ENCODE measurements at regions not wholly inside any gene's neighbourhood (a gene's known extent, or its start where the extent isn't known, plus 50 kb on each side); places are given as distances from the start of the nearest gene placed in this dataset.

DNA sequence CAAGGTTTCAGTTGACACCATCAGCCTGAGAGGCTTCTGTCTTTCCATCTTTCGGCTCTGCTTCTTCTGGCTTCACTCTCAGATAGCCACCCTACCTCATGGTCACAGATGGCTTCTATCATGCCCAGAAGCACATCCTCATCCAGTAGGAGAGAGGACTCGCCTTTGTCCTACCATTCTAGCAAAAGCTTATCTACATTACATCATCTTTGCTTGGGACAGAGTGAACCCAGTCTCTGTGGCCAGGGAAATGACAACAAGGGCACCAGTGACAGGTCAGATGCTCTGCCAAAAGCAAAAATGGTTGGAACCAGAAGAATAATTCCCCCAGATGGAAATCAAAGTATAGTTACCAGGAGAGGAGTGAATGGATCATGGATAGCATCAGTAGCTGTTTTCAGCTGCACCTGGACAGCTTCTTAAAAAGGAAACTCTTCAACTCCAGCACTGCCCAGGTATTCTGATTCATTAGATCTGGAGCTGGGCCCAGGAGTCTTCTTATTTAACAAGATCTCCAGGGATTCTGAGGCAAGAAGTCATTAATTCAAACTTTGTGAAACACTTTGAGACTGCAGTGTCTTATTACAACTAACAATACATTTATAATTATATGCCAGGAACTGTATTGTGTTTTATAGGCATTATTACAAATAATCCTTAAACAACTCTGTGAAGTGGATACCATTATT is 257.7 kb upstream of the UBE2E3 start:
- TF ChIP-seq, protein P1, sequence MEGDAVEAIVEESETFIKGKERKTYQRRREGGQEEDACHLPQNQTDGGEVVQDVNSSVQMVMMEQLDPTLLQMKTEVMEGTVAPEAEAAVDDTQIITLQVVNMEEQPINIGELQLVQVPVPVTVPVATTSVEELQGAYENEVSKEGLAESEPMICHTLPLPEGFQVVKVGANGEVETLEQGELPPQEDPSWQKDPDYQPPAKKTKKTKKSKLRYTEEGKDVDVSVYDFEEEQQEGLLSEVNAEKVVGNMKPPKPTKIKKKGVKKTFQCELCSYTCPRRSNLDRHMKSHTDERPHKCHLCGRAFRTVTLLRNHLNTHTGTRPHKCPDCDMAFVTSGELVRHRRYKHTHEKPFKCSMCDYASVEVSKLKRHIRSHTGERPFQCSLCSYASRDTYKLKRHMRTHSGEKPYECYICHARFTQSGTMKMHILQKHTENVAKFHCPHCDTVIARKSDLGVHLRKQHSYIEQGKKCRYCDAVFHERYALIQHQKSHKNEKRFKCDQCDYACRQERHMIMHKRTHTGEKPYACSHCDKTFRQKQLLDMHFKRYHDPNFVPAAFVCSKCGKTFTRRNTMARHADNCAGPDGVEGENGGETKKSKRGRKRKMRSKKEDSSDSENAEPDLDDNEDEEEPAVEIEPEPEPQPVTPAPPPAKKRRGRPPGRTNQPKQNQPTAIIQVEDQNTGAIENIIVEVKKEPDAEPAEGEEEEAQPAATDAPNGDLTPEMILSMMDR (IDR thresholded peaks at IDR 0.05), result no peak
- no peak for TF ChIP-seq POLR2A (IDR thresholded peaks at IDR 0.05)
- intact Hi-C loops (cut with DNase I; ENCODE audit: low total_unique reads), result no loop called here
- H3K36me3 ChIP-seq (ENCODE audit: low read depth, missing control alignments), result no peaks in the 10 kb centered on the region
- H3K4me3 ChIP-seq, result no peak overlapping the region
- no peak overlapping the region for H3K27ac ChIP-seq
- H3K4me1 ChIP-seq, result no peaks in the 10 kb centered on the region
- no peaks in the 10 kb centered on the region for H3K27me3 ChIP-seq
- no peak for DNase-seq
- 61 to 88% methylated on average over 2 of the region's 2 CpGs for WGBS, 2 donors
- H3K9me3 ChIP-seq, result no peaks in the 10 kb centered on the region

DNA sequence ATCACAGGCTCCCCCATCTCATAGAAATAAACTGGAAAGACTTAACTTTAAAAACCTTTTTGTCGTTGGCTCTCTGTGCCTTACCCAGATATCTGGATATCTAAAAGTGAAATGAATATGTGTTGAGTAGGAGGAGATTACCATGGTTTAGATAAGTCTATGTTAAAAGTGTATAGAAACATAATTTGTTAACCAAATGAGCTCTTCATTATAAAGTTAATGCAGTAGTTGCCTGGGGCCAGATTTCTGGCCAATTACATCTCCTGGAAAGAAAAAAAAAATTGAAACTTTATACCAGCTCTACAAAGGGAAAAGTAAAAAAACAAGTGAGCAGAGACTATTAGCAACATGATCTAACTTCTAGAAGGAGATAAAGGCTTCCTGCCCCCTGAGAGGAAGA is 259.6 kb upstream of the UBE2E3 start:
- no peak for DNase-seq
- Histone ChIP-seq H3K27me3 (no peaks in the 10 kb centered on the region), H3K4me3 (no peak overlapping the region), H3K9me3 (no peaks in the 10 kb centered on the region), H3K36me3 (ENCODE audit: low read depth, missing control alignments) (no peaks in the 10 kb centered on the region), H3K27ac (no peak overlapping the region), H3K4me1 (no peaks in the 10 kb centered on the region)
- WGBS, 2 donors, result 71 to 83% methylated on average over 1 of the region's 1 CpG
- TF ChIP-seq POLR2A (IDR thresholded peaks at IDR 0.05), result no peak
- TF ChIP-seq, protein P1 (IDR thresholded peaks at IDR 0.05), result no peak
- intact Hi-C loops (cut with DNase I; ENCODE audit: low total_unique reads), result no loop called here

GRCh38 chr2:180717588-180717987 is 262.8 kb upstream of the UBE2E3 start:
- Histone ChIP-seq H3K27me3 (no peaks in the 10 kb centered on the region), H3K9me3 (no peaks in the 10 kb centered on the region), H3K27ac (no peak overlapping the region), H3K4me1 (no peaks in the 10 kb centered on the region), H3K4me3 (no peak overlapping the region), H3K36me3 (ENCODE audit: low read depth, missing control alignments) (no peaks in the 10 kb centered on the region)
- WGBS, 2 donors, result 90 to 93% methylated on average over 3 of the region's 3 CpGs
- no peak for TF ChIP-seq POLR2A (IDR thresholded peaks at IDR 0.05)
- TF ChIP-seq, protein P1 (IDR thresholded peaks at IDR 0.05), result no peak
- DNase-seq, result no peak
- intact Hi-C loops (cut with DNase I; ENCODE audit: low total_unique reads), result no loop called here

GRCh38 chr2:180716186-180717180 is 263.9 kb upstream of the UBE2E3 start:
- intact Hi-C loops (cut with DNase I; ENCODE audit: low total_unique reads), result no loop called here
- DNase-seq, result no peak

More at GRCh38 chr2:180716186-180717180, 263.9 kb upstream of the UBE2E3 start:
- Histone ChIP-seq H3K4me1 (no peaks in the 10 kb centered on the region), H3K4me3 (no peak overlapping the region), H3K27me3 (no peaks in the 10 kb centered on the region), H3K36me3 (ENCODE audit: low read depth, missing control alignments) (no peaks in the 10 kb centered on the region), H3K27ac (no peak overlapping the region), H3K9me3 (no peaks in the 10 kb centered on the region)
- 45 to 59% methylated on average over 4 of the region's 4 CpGs for WGBS, 2 donors
- TF ChIP-seq, protein P1 (IDR thresholded peaks at IDR 0.05), result no peak
- TF ChIP-seq POLR2A (IDR thresholded peaks at IDR 0.05), result no peak
